CD4-positive, alpha-beta T cell (primary cell): ENCODE measurements at regions not wholly inside any gene's neighbourhood (a gene's known extent, or its start where the extent isn't known, plus 50 kb on each side); places are given as distances from the start of the nearest gene placed in this dataset.
"Not testable (repeated sequence)": the region's sequence is repeated elsewhere in the genome, so short reads cannot be mapped to it uniquely, and the experiment has no call there.

Experiments used
- ATAC-seq: fragments of 200-7000 bp; cut with Tn5 transposase; one replicate; pipeline ENCODE4 v1.10.0; 2022; ENCODE audit warnings: mild to moderate bottlenecking; ENCODE audit not compliant: poor library complexity
- CTCF ChIA-PET: fragments of 350-600 bp; sonication (Branson Sonifier 250); formaldehyde crosslinking; loops from one replicate; lab custom pipeline; 2021; ENCODE audit warnings: antibody characterized with exemption, inconsistent platforms; lab: Charles Lee
- POLR2A ChIA-PET: fragments of 350-600 bp; sonication (Branson Sonifier 250); formaldehyde crosslinking; loops from one replicate; lab custom pipeline; 2021; ENCODE audit warnings: antibody characterized with exemption, inconsistent platforms; lab: Charles Lee
- DNase-seq, 14 experiments: peaks; one replicate each; pipeline ENCODE4 v3.0.0-alpha.2; 2013 to 2020; ENCODE audit warnings: mixed read lengths in 2 of 14
- H3K27ac ChIP-seq, 2 donors: one replicate each; pipeline versions ENCODE4 v1.5.1 to v1.7.0; 2013; ENCODE audit warnings: low read length in 2 of 2, low read depth in 1 of 2, mild to moderate bottlenecking in 1 of 2
- H3K27me3 ChIP-seq, 2 experiments: 1 replicate in 1 of 2; 2 replicates in 1 of 2; pipeline versions ENCODE4 v1.6.1 to v1.7.0; 2013; ENCODE audit warnings: low read length in 2 of 2, control low read depth in 1 of 2, mild to moderate bottlenecking in 1 of 2, moderate library complexity in 1 of 2; ENCODE audit not compliant: insufficient read depth in 2 of 2, control insufficient read depth in 1 of 2
- H3K36me3 ChIP-seq: one replicate; pipeline ENCODE4 v1.6.1; 2013; ENCODE audit warnings: low read length, control low read depth; ENCODE audit not compliant: insufficient read depth
- H3K4me1 ChIP-seq: one replicate; pipeline ENCODE4 v1.6.1; 2013; ENCODE audit warnings: low read length, control low read depth; ENCODE audit not compliant: insufficient read depth
- H3K4me3 ChIP-seq: one replicate; pipeline ENCODE4 v1.5.1; 2013; ENCODE audit warnings: mild to moderate bottlenecking, low read length, moderate library complexity
- H3K9me3 ChIP-seq, 2 experiments: 1 replicate in 1 of 2; 2 replicates in 1 of 2; pipeline versions ENCODE4 v1.6.1 to v1.7.0; 2013; ENCODE audit warnings: low read length in 2 of 2, mild to moderate bottlenecking in 2 of 2, control low read depth in 1 of 2, moderate library complexity in 1 of 2; ENCODE audit not compliant: control insufficient read depth in 1 of 2, insufficient read depth in 1 of 2
- H3K27ac Mint-ChIP-seq: one replicate; pipeline ENCODE4 v1.8.0; 2020; ENCODE audit warnings: mixed read lengths
- H3K27me3 Mint-ChIP-seq: one replicate; pipeline ENCODE4 v1.8.0; 2021; ENCODE audit warnings: mixed read lengths
- H3K36me3 Mint-ChIP-seq: one replicate; pipeline ENCODE4 v1.8.0; 2021; ENCODE audit warnings: low read depth, mixed read lengths
- H3K4me1 Mint-ChIP-seq: one replicate; pipeline ENCODE4 v1.8.0; 2021; ENCODE audit warnings: low read depth, mixed read lengths
- H3K4me3 Mint-ChIP-seq: one replicate; pipeline ENCODE4 v1.8.0; 2020; ENCODE audit warnings: mild to moderate bottlenecking, mixed read lengths
- H3K9me3 Mint-ChIP-seq: one replicate; pipeline ENCODE4 v1.8.0; 2020; ENCODE audit warnings: mixed read lengths
- intact Hi-C, 2 experiments: fragments of 100-400 bp; cut with DNase I in 1 of 2; cut with micrococcal nuclease in 1 of 2; formaldehyde crosslinking; loops; one replicate each; pipeline versions ENCODE4 v1.15.1 to v1.9.0; 2023 to 2025; cut with DNase I, micrococcal nuclease
- TF ChIP-seq, protein P1 (sequence below): fragments of 200-600 bp; IDR thresholded peaks from one replicate; pipeline ENCODE4 v1.8.0; 2022; ENCODE audit warnings: antibody characterized with exemption, mild to moderate bottlenecking

DNA sequence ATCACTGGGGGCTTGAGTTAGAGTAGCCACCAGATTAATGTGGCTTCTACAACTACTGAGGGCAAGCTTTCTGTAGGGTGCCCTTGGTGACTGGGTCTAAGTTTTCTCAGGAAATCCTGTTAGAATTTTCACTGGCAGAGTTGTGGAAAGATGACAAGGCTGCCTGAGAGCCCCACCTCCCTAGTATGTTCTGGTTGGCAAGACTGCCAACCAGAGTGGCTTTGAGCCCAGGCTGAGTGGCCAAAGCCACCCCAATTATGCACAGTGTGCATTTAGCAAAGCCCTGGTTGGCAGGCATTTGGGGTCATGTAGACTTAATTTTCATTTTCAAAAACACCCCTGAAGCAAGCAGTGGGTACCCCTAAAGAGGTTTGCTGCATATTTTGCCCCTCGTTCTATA lies 136.7 kb upstream of the HAPLN1 start:
- ChIA-PET POLR2A (no interaction called here), CTCF (no interaction called here)
- no peaks in the 10 kb centered on the region for H3K36me3 Mint-ChIP-seq
- Histone ChIP-seq H3K4me1 (no peaks in the 10 kb centered on the region), H3K27ac (no peak overlapping the region), H3K9me3 (no peaks in the 10 kb centered on the region), H3K4me3 (no peak overlapping the region), H3K27me3 (no peaks in the 10 kb centered on the region), H3K36me3 (no peaks in the 10 kb centered on the region)
- no peaks in the 10 kb centered on the region for H3K27me3 Mint-ChIP-seq
- TF ChIP-seq, protein P1, sequence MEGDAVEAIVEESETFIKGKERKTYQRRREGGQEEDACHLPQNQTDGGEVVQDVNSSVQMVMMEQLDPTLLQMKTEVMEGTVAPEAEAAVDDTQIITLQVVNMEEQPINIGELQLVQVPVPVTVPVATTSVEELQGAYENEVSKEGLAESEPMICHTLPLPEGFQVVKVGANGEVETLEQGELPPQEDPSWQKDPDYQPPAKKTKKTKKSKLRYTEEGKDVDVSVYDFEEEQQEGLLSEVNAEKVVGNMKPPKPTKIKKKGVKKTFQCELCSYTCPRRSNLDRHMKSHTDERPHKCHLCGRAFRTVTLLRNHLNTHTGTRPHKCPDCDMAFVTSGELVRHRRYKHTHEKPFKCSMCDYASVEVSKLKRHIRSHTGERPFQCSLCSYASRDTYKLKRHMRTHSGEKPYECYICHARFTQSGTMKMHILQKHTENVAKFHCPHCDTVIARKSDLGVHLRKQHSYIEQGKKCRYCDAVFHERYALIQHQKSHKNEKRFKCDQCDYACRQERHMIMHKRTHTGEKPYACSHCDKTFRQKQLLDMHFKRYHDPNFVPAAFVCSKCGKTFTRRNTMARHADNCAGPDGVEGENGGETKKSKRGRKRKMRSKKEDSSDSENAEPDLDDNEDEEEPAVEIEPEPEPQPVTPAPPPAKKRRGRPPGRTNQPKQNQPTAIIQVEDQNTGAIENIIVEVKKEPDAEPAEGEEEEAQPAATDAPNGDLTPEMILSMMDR, result no peak
- intact Hi-C loops, result no loop called here
- DNase-seq (no peak), ATAC-seq (no peak)
- H3K4me3 Mint-ChIP-seq, result no peak overlapping the region
- no peaks in the 10 kb centered on the region for H3K9me3 Mint-ChIP-seq
- H3K27ac Mint-ChIP-seq, result no peak overlapping the region
- no peaks in the 10 kb centered on the region for H3K4me1 Mint-ChIP-seq

DNA sequence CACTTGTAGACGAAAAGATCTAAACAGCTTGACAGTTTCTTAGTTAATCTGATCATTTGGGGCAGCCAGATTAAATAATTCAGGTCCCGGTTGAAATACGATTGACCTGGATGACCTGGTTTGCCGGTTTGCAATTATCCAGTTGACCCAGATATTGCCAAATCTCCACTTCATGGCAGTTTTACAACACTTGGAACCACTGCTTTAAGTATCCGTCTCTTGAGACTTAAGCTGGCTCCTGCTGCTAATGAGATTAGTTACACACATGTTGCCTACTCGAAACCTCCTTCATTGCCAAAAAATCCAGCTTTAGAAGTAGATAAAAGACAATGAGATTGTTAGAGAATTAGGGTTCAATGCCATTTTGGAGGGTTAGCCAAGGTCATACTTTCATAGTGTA lies 136.2 kb upstream of the HAPLN1 start:
- H3K9me3 Mint-ChIP-seq, result no peaks in the 10 kb centered on the region
- H3K36me3 Mint-ChIP-seq, result no peaks in the 10 kb centered on the region
- TF ChIP-seq, protein P1, result no peak
- ChIA-PET CTCF (no interaction called here), POLR2A (no interaction called here)
- H3K9me3 ChIP-seq, result no peaks in the 10 kb centered on the region
- no peak for ATAC-seq
- no peaks in the 10 kb centered on the region for H3K4me1 Mint-ChIP-seq
- H3K4me3 Mint-ChIP-seq, result no peak overlapping the region
- no peak for DNase-seq
- H3K27ac Mint-ChIP-seq, result no peak overlapping the region
- no peaks in the 10 kb centered on the region for H3K4me1 ChIP-seq
- intact Hi-C loops, result no loop called here
- no peaks in the 10 kb centered on the region for H3K27me3 ChIP-seq
- H3K36me3 ChIP-seq, result no peaks in the 10 kb centered on the region
- H3K4me3 ChIP-seq, result no peak overlapping the region
- H3K27ac ChIP-seq, result no peak overlapping the region
- H3K27me3 Mint-ChIP-seq, result no peaks in the 10 kb centered on the region

DNA sequence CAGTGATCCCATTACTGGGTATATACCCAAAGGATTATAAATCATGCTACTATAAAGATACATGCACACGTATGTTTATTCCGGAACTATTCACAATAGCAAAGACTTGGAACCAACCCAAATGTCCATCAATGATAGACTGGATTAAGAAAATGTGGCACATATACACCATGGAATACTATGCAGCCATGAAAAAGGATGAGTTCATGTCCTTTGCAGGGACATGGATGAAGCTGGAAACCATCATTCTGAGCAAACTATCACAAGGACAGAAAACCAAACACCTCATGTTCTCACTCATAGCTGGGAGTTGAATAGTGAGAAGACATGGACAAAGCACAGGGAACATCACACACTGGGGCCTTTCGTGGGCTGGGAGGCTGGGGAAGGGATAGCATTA lies 129.8 kb upstream of the HAPLN1 start:
- DNase-seq, H3K4me1 ChIP-seq, H3K27me3 Mint-ChIP-seq, H3K27ac ChIP-seq, H3K27me3 ChIP-seq, CTCF ChIA-PET, H3K4me1 Mint-ChIP-seq, intact Hi-C loops, H3K4me3 Mint-ChIP-seq, H3K9me3 Mint-ChIP-seq, H3K9me3 ChIP-seq, H3K36me3 ChIP-seq, ATAC-seq, H3K36me3 Mint-ChIP-seq, H3K27ac Mint-ChIP-seq, POLR2A ChIA-PET, H3K4me3 ChIP-seq: not testable (repeated sequence)

DNA sequence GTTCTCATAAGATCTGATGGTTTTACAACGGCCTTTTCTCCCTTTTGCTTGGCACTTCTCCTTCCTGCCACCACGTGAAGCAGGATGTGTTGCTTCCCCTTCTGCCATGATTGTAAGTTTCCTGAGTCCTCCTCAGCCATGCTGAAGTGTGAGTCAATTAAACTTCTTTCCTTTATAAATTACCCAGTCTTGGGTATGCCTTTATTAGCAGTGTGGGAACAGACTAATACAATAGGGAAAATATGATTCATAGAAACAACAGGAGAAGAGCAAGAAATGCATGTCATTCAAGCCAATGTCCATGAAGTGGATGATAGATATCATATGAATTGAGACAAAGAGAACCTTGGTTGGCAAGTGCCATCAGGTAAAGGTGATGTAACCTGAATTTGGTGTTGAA lies 128.3 kb upstream of the HAPLN1 start:
- no peaks in the 10 kb centered on the region for H3K27me3 ChIP-seq
- H3K36me3 ChIP-seq, result no peaks in the 10 kb centered on the region
- Mint-ChIP-seq H3K9me3 (no peaks in the 10 kb centered on the region), H3K4me1 (no peaks in the 10 kb centered on the region), H3K36me3 (no peaks in the 10 kb centered on the region), H3K4me3 (no peak overlapping the region), H3K27ac (no peak overlapping the region), H3K27me3 (no peaks in the 10 kb centered on the region)
- no peak for DNase-seq
- ChIA-PET POLR2A (no interaction called here), CTCF (no interaction called here)
- TF ChIP-seq, protein P1, result no peak
- H3K4me3 ChIP-seq, result no peak overlapping the region
- intact Hi-C loops, result no loop called here
- no peak overlapping the region for H3K27ac ChIP-seq
- H3K9me3 ChIP-seq, result no peaks in the 10 kb centered on the region
- ATAC-seq, result no peak
- no peaks in the 10 kb centered on the region for H3K4me1 ChIP-seq
